NCI-H1048 (cell line): ENCODE measurements at regions not wholly inside any gene's neighbourhood (a gene's known extent, or its start where the extent isn't known, plus 50 kb on each side); places are given as distances from the start of the nearest gene placed in this dataset.

Experiments used
- DNase-seq: peaks from one replicate; lab custom pipeline; 2025; lab: John Stamatoyannopoulos, UW

- DNase-seq, result no peak
Observed at GRCh38 chr14:40899435-40899834, 707.2 kb upstream of the LRFN5 start.

GRCh38 chr14:40894846-40895245 lies 711.8 kb upstream of the LRFN5 start:
- no peak for DNase-seq

GRCh38 chr14:40889126-40889525 lies 717.5 kb upstream of the LRFN5 start:
- no peak for DNase-seq

GRCh38 chr14:40887912-40888311 lies 718.8 kb upstream of the LRFN5 start:
- DNase-seq, result no peak

- no peak for DNase-seq
Observed at GRCh38 chr14:40870252-40870651, 736.4 kb upstream of the LRFN5 start.

- no peak for DNase-seq
Observed at GRCh38 chr14:40859055-40859454, 747.6 kb upstream of the LRFN5 start.

- DNase-seq, result no peak
Observed at GRCh38 chr14:40855343-40855742, 751.3 kb upstream of the LRFN5 start.

- DNase-seq, result no peak
Observed at GRCh38 chr14:40850191-40850590, 756.5 kb upstream of the LRFN5 start.

GRCh38 chr14:40847480-40847879 lies 759.2 kb upstream of the LRFN5 start:
- DNase-seq, result no peak

- no peak for DNase-seq
Observed at GRCh38 chr14:40842816-40843215, 763.9 kb upstream of the LRFN5 start.

GRCh38 chr14:40841886-40842285 lies 764.8 kb upstream of the LRFN5 start:
- DNase-seq, result no peak

- no peak for DNase-seq
Observed at GRCh38 chr14:40838601-40839000, 768.1 kb upstream of the LRFN5 start.

GRCh38 chr14:40806471-40806870 lies 800.2 kb upstream of the LRFN5 start:
- no peak for DNase-seq

GRCh38 chr14:40796168-40796567 lies 810.5 kb upstream of the LRFN5 start:
- no peak for DNase-seq

GRCh38 chr14:40784860-40785259 lies 821.8 kb upstream of the LRFN5 start:
- DNase-seq, result no peak

GRCh38 chr14:40762685-40763084 lies 844.0 kb upstream of the LRFN5 start:
- DNase-seq, result no peak

GRCh38 chr14:40762177-40762576 lies 844.5 kb upstream of the LRFN5 start:
- DNase-seq, result no peak

GRCh38 chr14:40760704-40761103 lies 846.0 kb upstream of the LRFN5 start:
- DNase-seq, result no peak

GRCh38 chr14:40758076-40758475 lies 848.6 kb upstream of the LRFN5 start:
- no peak for DNase-seq

GRCh38 chr14:40757376-40757950 lies 849.2 kb upstream of the LRFN5 start:
- no peak for DNase-seq

- no peak for DNase-seq
Observed at GRCh38 chr14:40733206-40733605, 873.5 kb upstream of the LRFN5 start.

GRCh38 chr14:40727107-40727506 lies 879.6 kb upstream of the LRFN5 start:
- DNase-seq, result no peak

- DNase-seq, result no peak
Observed at GRCh38 chr14:40713387-40713786, 893.3 kb upstream of the LRFN5 start.

GRCh38 chr14:40697231-40697630 lies 909.4 kb upstream of the LRFN5 start:
- no peak for DNase-seq

- DNase-seq, result no peak
Observed at GRCh38 chr14:40694023-40694422, 912.7 kb upstream of the LRFN5 start.
